ENCODE measurements at regions not wholly inside any gene's neighbourhood (a gene's known extent, or its start where the extent isn't known, plus 50 kb on each side); places are given as distances from the start of the nearest gene placed in this dataset.

DNA sequence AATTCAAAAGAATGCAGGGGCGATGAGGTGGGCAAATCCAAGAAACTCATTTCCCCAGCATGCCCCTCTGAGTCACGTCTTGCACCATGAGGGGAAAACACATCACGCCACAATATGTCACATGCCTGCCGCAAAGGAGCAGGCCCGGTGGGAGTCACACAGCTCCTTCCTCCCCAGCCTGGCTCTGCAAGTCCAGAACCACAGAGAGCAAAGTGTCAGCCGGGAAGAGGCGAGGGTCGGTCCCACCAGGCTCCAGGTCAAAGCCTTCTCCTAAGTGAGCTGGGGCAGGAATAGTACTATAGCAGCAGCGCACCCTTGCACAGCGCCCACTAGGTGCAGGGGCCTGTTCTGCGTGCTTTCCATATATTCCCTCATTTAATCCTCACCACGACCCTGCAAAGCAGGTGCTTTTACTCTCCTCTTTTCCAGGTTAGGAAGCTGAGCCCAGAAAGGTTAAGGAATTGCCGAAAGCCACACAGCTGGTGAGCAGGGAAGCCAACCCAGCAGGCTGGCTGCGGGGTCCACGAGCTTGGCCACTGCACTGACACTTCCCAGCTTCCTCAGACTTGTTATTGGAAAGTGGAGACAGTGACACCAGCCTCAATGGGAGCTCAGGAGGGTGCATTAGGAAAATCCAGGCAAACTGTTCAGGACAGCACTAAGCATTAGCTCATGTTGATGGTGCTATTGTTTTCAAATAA lies 94.0 kb upstream of the ZMIZ1 start:
- Histone ChIP-seq H3K4me1 (ENCODE audit: insufficient read depth) (no peaks in the 10 kb centered on the region), H3K4me3 (ENCODE audit: low read depth, low read length) (no peak overlapping the region), H3K36me3 (ENCODE audit: insufficient read depth) (no peaks in the 10 kb centered on the region), H3K27ac (ENCODE audit: low read depth) (peak overlapping the region; percentile 66)
- WGBS: 45% methylated on average over 15 of the region's 15 CpGs
- DNase-seq (ENCODE audit: extremely low spot score): no peak

DNA sequence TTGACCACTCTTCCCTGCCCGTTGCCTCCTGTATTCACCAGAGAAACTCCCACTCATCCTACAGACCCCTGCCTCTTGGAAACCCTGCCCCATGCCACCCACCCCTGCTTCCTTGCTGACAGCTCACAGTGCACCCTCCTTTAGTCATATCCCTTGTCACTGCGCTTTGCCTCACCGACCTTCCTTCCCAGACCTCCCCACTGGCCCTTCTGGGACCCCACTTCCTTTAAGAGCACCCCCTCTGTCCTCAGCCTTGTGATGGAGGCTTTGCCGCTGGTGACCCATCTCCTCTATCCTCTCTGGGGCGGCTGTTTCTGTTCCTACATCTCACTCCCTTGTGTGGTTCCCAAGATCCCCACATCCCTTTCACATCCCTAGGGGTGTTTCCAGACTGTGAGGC lies 92.8 kb upstream of the ZMIZ1 start:
- Histone ChIP-seq H3K4me3 (ENCODE audit: low read depth, low read length) (no peak overlapping the region), H3K27ac (ENCODE audit: low read depth) (no peak overlapping the region), H3K36me3 (ENCODE audit: insufficient read depth) (no peaks in the 10 kb centered on the region), H3K4me1 (ENCODE audit: insufficient read depth) (no peaks in the 10 kb centered on the region)
- DNase-seq (ENCODE audit: extremely low spot score): no peak
- WGBS: 98% methylated on average over 5 of the region's 5 CpGs

DNA sequence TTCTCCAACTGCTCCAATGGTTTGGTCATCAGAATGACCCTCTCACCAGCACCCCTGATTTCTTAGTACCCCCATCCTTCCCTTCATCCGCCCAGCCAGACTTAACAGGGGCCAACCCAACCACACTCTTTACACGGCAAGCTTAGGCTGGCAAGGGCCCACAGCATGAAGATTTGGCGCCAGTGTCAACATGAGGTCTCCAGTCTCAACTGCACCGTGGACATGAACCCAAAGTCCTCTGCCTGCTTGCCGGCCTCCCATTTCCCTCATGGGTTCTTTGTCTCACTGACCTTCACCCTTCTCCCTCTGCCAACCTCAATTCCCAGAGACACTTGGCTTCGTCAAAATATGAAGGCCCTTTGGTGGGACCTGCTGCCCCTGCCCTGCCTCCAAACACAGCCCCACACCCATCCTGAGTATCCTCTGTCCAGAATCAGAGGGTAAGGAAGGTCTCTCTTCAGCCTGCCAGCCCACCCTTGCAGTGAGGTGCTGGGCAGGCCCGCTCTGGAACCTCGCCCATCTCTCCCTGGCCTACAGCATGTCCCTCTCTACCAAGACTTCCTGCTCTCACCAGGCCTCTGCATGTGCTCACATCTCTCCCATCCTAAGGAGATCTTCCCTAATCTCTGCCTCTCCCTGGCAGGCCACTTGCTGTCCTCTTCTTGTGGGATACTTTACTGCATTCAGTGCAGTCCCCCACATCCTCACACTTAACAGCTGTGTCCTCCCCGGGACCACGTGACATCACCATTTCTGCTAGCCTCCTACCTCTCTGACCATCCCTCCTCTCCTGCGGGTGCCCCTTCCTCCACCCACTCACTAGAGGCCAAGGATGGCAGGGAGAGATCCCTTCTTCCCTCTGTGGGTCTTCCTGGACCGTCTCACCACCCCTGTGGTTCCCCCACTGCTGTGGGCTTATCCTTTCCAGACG lies 91.7 kb upstream of the ZMIZ1 start:
- no peak overlapping the region for H3K4me3 ChIP-seq (ENCODE audit: low read depth, low read length)
- no peaks in the 10 kb centered on the region for H3K4me1 ChIP-seq (ENCODE audit: insufficient read depth)
- no peak for DNase-seq (ENCODE audit: extremely low spot score)
- H3K27ac ChIP-seq (ENCODE audit: low read depth): no peak overlapping the region
- no peaks in the 10 kb centered on the region for H3K36me3 ChIP-seq (ENCODE audit: insufficient read depth)
- WGBS: 96% methylated on average over 13 of the region's 13 CpGs

DNA sequence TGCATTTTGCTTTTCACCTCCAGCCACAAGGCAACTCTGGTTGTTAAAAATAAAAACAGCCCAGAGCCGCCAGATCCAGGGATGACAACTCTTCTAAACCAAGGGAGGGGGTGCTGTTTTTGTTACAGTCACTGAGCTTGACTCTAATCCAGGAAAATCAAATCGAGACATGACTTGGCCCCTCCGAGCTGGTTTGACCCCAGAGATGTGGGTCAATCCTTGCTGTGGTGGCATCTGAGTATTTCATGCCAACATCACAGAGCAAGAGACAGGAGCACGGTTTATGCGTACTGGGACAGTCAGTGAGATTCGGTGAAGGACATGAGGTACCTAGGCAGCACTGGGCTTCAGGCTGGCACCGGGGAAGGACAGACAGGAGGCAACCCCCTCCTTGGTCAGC lies 88.8 kb upstream of the ZMIZ1 start:
- H3K4me1 ChIP-seq (ENCODE audit: insufficient read depth): no peaks in the 10 kb centered on the region
- 61% methylated on average over 7 of the region's 7 CpGs for WGBS
- H3K4me3 ChIP-seq (ENCODE audit: low read depth, low read length): no peak overlapping the region
- H3K27ac ChIP-seq (ENCODE audit: low read depth): no peak overlapping the region
- DNase-seq (ENCODE audit: extremely low spot score): no peak
- H3K36me3 ChIP-seq (ENCODE audit: insufficient read depth): no peaks in the 10 kb centered on the region

DNA sequence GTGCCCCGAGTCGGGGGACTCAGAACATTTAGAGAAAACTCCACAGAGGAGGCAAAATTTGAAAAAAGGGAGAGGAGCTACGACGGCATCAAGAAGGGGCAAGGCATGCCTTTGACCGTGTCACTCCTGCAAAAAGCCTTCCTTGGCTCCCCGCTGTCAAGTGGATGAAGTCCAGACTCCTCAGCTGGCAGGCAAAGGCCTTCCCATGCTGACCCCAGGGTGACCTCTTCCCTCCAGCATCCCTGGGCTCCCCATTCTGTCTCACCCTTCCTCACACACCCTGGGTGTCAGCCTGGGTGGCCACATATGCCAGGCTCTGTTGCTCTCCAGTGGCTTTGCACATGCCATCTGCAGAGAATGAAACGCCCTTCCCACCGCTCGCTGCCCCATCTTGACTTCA lies 88.4 kb upstream of the ZMIZ1 start:
- Histone ChIP-seq H3K36me3 (ENCODE audit: insufficient read depth) (no peaks in the 10 kb centered on the region), H3K4me1 (ENCODE audit: insufficient read depth) (no peaks in the 10 kb centered on the region), H3K27ac (ENCODE audit: low read depth) (no peak overlapping the region), H3K4me3 (ENCODE audit: low read depth, low read length) (no peak overlapping the region)
- no peak for DNase-seq (ENCODE audit: extremely low spot score)
- 75% methylated on average over 9 of the region's 9 CpGs for WGBS

DNA sequence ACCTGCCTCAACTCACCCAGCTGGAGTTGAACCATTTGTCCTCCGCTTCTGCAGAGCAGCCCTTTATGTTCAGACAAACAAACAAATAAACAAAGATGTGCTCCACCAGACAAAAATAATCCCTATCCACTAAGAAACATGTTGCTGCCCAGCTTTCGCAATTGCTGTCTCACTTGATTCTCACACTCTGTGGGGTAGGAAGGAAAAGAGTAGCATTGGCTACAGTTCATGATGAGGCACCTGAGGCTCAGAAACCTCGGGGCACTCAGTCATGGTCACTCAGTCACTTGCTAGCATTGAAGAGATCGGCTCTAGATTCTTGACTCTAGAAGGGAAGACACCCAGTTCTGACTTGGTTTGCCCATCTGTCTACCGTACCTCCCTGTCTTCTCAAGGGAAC lies 88.0 kb upstream of the ZMIZ1 start:
- H3K27ac ChIP-seq (ENCODE audit: low read depth): no peak overlapping the region
- 95% methylated on average over 5 of the region's 5 CpGs for WGBS

DNA sequence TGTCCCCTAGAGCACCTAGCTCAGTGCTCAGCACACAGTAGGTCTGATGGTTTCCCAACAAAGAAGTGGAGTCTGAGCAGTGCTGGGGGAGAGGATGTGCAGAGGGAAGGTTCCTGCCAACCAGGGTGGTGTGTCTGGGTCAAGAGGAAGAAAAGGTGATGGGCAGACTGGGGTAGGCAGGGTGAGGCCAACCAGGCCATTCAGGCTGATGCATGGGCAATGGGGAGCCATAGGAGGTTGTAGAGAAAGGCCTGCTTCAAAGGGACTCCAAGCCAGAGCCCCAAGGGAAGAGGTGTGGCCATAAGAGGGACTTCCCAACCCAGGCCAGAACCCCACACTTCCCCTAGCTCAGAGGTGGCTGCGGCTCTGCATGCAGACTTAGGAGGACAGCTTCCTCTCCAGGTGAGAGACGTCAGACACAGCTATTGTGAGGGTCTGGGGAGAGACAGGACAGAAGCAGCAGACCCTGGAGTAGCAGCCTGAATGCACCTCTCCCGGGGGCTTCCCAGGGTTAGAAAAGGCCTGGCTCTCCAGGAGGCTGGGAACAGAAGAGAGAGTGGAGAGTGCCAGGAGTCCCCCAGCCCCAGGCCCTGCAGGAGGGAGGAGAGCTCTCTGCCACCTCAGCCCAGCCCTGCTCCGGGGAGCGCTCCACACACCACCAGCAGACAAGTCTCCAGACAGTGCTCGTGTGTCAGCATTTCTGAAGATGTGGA lies 87.4 kb upstream of the ZMIZ1 start:
- H3K36me3 ChIP-seq (ENCODE audit: insufficient read depth): no peaks in the 10 kb centered on the region
- H3K4me3 ChIP-seq (ENCODE audit: low read depth, low read length): no peak overlapping the region
- DNase-seq (ENCODE audit: extremely low spot score): no peak
- H3K27ac ChIP-seq (ENCODE audit: low read depth): no peak overlapping the region
- WGBS: 78% methylated on average over 6 of the region's 6 CpGs
- no peaks in the 10 kb centered on the region for H3K4me1 ChIP-seq (ENCODE audit: insufficient read depth)

More for the DNA sequence above, 88.0 kb upstream of the ZMIZ1 start:
- no peak overlapping the region for H3K4me3 ChIP-seq (ENCODE audit: low read depth, low read length)
- no peaks in the 10 kb centered on the region for H3K36me3 ChIP-seq (ENCODE audit: insufficient read depth)
- DNase-seq (ENCODE audit: extremely low spot score): no peak
- no peaks in the 10 kb centered on the region for H3K4me1 ChIP-seq (ENCODE audit: insufficient read depth)

DNA sequence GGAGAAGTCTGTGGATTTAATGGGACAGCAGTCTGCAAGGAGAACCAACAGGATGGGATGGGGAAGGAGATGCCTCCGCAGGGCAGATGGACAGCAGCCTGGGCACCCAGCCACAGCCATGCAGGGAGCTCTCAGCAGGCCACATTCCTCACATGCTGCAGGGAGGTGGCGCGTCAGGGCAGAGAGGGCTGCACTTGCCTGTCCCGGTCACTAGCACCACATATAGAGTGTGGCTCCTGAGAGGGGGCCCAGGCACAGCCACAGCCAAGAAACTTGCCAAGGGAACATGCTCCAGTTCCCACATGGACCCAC lies 86.8 kb upstream of the ZMIZ1 start:
- Histone ChIP-seq H3K36me3 (ENCODE audit: insufficient read depth) (no peaks in the 10 kb centered on the region), H3K4me1 (ENCODE audit: insufficient read depth) (no peaks in the 10 kb centered on the region), H3K27ac (ENCODE audit: low read depth) (no peak overlapping the region), H3K4me3 (ENCODE audit: low read depth, low read length) (no peak overlapping the region)
- DNase-seq (ENCODE audit: extremely low spot score): no peak
- WGBS: 82% methylated on average over 4 of the region's 4 CpGs

DNA sequence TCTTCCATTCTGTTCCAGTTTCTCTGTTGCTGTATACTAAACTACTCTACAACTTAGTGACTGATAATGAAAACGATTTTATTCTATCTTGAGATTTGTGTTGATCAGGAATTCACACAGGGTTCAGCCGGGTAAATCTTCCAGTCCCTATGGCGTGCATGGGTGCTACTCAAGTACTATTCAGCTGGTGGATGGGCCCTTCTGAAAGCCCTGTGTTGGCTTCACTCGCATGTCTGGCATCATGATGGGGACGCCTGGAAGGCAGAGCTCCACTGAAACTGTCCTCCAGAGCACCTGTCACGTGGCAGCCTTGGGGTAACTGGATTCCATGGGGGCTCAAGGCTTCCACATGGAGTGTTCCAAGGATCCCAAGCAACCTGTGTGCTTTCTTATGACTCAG lies 86.0 kb upstream of the ZMIZ1 start:
- Histone ChIP-seq H3K36me3 (ENCODE audit: insufficient read depth) (no peaks in the 10 kb centered on the region), H3K27ac (ENCODE audit: low read depth) (no peak overlapping the region), H3K4me3 (ENCODE audit: low read depth, low read length) (no peak overlapping the region), H3K4me1 (ENCODE audit: insufficient read depth) (no peaks in the 10 kb centered on the region)
- DNase-seq (ENCODE audit: extremely low spot score): no peak
- WGBS: 84% methylated on average over 6 of the region's 6 CpGs

DNA sequence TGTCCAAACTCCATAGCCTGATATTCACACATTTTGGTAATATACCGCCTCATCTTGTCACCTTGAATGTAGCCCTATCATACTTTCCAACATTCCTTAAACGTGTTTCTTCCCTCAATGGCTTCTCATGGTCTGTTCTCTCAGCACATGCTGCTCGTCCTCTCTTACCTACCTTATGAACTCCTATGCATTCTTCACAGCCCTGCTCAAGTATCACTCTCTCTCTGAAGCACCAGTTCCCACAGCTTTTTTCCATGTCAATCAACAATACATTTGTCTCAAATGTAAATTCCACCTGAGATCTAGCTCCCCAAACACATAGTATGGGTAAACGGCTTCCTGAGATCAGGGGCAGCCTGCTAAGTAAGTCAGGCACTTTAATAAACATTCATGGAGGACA lies 85.2 kb upstream of the ZMIZ1 start:
- Histone ChIP-seq H3K4me3 (ENCODE audit: low read depth, low read length) (no peak overlapping the region), H3K4me1 (ENCODE audit: insufficient read depth) (no peaks in the 10 kb centered on the region), H3K36me3 (ENCODE audit: insufficient read depth) (no peaks in the 10 kb centered on the region), H3K27ac (ENCODE audit: low read depth) (no peak overlapping the region)
- no peak for DNase-seq (ENCODE audit: extremely low spot score)
- WGBS: 87% methylated on average over 4 of the region's 4 CpGs

DNA sequence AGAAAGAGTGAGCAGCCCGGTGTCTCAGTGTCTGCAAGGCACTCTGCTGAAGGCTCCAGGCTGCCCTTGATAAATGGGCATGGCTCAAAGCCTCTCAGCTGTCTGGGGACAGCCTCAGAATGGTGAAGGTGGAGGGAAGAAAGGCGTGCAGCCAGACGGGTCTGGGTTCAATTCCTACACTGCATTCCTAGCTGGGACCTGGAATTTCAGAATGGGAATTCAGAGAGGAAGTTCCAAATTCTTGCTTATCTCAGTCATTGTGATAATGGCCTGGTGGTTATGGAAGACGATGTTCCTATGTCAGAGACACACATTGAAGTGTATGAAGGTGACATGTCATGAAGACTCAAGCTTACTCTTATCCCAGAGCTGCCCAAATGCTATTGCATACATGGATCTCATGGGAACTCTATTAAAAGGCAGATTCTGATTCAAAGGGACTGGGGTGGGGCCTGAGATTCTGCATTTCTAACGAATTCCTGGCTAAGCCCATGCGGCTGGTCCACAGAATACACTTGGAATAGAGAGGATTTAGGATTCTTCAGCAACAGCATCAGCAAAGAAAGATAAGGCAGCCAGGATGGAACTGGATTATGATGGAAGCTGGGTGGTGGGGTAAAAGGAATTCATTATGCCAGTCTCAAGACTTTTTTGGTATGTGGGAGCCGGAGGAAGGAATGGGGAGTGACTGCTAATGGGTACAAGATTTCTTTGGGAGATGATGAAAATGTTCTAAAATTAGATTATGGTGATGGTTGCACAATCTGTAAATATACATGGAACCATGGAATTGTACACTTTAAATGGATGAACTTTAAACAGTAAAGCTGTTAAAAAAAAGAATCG lies 82.6 kb upstream of the ZMIZ1 start:
- no peaks in the 10 kb centered on the region for H3K36me3 ChIP-seq (ENCODE audit: insufficient read depth)
- no peak overlapping the region for H3K27ac ChIP-seq (ENCODE audit: low read depth)
- no peak for DNase-seq (ENCODE audit: extremely low spot score)
- WGBS: 81% methylated on average over 8 of the region's 8 CpGs
- no peaks in the 10 kb centered on the region for H3K4me1 ChIP-seq (ENCODE audit: insufficient read depth)
- H3K4me3 ChIP-seq (ENCODE audit: low read depth, low read length): no peak overlapping the region

DNA sequence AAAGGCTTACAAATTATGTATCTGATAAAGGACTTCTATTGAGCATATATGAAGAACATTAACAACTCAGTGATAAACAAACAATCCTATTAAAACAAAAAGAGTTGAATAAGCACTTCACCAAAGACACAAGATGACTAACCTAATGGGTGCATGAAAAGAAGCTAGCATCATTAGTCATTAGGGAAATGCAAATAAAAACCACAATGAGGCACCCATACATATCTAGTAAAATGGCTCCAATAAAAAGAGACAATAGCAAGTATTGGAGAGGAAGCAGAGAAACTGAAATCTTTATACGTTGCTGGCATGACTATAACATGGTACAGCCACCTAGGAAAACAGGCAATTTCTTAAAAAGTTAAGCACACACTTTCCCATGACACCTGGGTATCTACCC lies 77.6 kb upstream of the ZMIZ1 start:
- Histone ChIP-seq H3K27ac (ENCODE audit: low read depth) (no peak overlapping the region), H3K36me3 (ENCODE audit: insufficient read depth) (no peaks in the 10 kb centered on the region), H3K4me1 (ENCODE audit: insufficient read depth) (no peaks in the 10 kb centered on the region), H3K4me3 (ENCODE audit: low read depth, low read length) (no peak overlapping the region)
- DNase-seq (ENCODE audit: extremely low spot score): no peak
- WGBS: 63% methylated on average over 1 of the region's 1 CpG

DNA sequence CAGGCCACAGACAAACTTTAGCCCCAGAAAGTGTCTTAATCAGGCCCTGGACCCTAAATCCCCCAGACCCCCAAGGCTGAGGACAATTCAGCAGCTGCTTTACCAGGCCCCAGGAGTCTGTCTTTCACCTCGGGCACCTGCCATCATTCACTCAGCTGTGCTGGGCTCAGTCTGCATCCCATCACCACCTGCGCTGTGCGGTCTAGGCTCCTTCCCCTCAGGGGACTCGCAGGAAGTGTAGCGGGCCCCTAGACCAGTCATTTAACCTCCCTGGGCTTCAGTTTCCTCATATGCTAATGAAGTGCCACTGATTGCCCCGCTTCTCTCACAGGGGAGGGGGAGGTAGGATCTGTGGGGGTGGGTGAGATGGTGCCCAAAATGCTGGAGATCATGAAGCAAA lies 76.4 kb upstream of the ZMIZ1 start:
- Histone ChIP-seq H3K27ac (ENCODE audit: low read depth) (no peak overlapping the region), H3K4me3 (ENCODE audit: low read depth, low read length) (no peak overlapping the region), H3K4me1 (ENCODE audit: insufficient read depth) (no peaks in the 10 kb centered on the region), H3K36me3 (ENCODE audit: insufficient read depth) (no peaks in the 10 kb centered on the region)
- DNase-seq (ENCODE audit: extremely low spot score): no peak
- 87% methylated on average over 6 of the region's 6 CpGs for WGBS
